HepG2 (cell line): ENCODE measurements at regions not wholly inside any gene's neighbourhood (a gene's known extent, or its start where the extent isn't known, plus 50 kb on each side); places are given as distances from the start of the nearest gene placed in this dataset.

Experiments used
- ERF ChIP-seq: IDR thresholded peaks from 2 replicates; pipeline ENCODE4 v1.6.1; 2018; ENCODE audit warnings: missing biosample characterization, missing genetic modification reagents
- NR2F1 ChIP-seq, 2 experiments: fragments of 450-650 bp in 1 of 2; formaldehyde crosslinking in 1 of 2; IDR thresholded peaks; 2 replicates each; pipeline versions ENCODE4 v1.5.0 to v1.6.1; 2016 to 2020; ENCODE audit warnings: mild to moderate bottlenecking in 1 of 2, missing compliant biosample characterization in 1 of 2, missing genetic modification reagents in 1 of 2, moderate library complexity in 1 of 2
- SYNCRIP ChIP-seq: fragments of 200-400 bp; formaldehyde crosslinking; IDR thresholded peaks from 2 replicates; pipeline ENCODE4 v1.6.1; 2018; ENCODE audit warnings: mild to moderate bottlenecking, low read depth, low read length; ENCODE audit not compliant: insufficient read depth
- ZNF773 ChIP-seq: sonication (generic); formaldehyde crosslinking; IDR thresholded peaks from 2 replicates; pipeline ENCODE4 v1.4.0; 2020; ENCODE audit warnings: missing genetic modification reagents, borderline replicate concordance
- TF ChIP-seq, protein P1 (sequence below): sonication (generic); formaldehyde crosslinking; IDR thresholded peaks from 2 replicates; pipeline ENCODE4 v1.4.0; 2020; ENCODE audit warnings: mild to moderate bottlenecking, missing genetic modification reagents
- TF ChIP-seq, protein P2 (sequence below): sonication (generic); formaldehyde crosslinking; IDR thresholded peaks from 2 replicates; pipeline ENCODE4 v1.9.0; 2022; ENCODE audit warnings: missing genetic modification reagents, mild to moderate bottlenecking, borderline replicate concordance

DNA sequence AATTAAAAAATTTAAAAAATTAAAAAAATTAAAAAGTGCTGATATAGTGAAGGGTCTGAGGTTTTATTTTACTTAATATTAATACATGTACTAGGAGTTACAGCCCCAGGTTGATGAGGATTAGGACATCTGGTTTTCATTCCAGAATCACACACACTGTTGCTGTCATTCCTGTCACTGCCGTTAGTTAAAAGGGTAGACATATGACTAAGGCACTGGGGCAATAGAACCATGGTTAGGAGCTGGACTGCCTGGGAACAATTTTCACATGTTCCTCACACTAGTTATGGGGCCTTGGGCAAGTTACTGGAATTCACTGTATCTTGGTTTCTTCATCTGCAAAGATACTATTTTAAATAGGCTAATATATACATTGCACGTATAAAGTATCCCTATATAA lies 191.8 kb upstream of the DPYD start (continued):
- TF ChIP-seq, protein P1, sequence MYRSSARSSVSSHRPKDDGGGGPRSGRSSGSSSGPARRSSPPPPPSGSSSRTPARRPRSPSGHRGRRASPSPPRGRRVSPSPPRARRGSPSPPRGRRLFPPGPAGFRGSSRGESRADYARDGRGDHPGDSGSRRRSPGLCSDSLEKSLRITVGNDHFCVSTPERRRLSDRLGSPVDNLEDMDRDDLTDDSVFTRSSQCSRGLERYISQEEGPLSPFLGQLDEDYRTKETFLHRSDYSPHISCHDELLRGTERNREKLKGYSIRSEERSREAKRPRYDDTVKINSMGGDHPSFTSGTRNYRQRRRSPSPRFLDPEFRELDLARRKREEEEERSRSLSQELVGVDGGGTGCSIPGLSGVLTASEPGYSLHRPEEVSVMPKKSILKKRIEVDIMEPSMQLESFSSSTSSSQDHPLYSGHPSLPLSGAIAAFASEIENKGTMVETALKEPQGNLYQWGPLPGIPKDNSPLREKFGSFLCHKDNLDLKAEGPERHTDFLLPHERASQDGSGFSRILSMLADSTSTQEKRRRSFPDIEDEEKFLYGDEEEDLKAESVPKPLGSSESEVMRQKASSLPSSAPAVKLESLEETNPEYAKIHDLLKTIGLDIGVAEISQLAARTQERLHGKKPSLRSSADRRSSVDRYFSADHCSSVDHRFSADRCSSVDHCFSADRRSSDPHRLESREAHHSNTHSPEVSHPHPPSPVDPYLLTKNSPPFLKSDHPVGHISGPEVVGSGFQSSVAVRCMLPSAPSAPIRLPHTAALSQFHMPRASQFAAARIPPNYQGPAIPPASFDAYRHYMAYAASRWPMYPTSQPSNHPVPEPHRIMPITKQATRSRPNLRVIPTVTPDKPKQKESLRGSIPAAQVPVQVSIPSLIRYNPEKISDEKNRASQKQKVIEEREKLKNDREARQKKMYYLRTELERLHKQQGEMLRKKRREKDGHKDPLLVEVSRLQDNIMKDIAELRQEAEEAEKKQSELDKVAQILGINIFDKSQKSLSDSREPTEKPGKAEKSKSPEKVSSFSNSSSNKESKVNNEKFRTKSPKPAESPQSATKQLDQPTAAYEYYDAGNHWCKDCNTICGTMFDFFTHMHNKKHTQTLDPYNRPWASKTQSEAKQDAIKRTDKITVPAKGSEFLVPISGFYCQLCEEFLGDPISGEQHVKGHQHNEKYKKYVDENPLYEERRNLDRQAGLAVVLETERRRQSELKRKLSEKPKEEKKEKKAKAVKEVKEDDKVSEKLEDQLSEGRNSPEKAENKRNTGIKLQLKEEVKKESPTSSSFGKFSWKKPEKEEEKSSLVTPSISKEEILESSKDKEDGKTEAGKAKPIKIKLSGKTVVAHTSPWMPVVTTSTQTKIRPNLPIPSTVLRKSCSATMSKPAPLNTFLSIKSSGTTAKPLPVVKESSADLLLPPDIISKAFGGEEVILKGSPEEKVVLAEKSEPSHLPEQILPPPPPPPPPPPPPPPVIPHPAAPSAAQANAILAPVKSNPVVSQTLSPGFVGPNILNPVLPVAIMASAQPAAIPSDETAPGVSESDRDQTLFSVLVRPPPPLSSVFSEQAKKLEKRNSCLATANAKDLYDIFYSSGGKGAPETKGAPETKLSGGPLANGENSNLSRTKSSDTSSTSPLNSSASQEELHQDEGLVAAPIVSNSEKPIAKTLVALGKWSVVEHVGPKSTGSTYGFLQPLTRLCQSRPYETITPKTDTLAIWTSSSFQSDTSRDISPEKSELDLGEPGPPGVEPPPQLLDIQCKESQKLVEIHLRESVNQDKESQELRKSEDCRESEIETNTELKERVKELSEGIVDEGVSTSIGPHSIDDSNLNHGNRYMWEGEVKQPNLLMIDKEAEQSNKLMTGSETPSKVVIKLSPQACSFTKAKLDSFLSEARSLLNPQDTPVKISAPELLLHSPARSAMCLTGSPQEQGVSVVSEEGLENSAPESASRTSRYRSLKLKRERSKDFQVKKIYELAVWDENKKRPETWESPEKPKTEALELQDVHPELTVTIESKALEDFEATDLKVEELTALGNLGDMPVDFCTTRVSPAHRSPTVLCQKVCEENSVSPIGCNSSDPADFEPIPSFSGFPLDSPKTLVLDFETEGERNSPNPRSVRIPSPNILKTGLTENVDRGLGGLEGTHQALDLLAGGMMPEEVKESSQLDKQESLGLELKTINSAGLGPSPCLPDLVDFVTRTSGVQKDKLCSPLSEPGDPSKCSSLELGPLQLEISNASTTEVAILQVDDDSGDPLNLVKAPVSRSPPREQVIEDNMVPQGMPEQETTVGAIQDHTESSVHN (CRISPR knock-in tag), result no peak
- TF ChIP-seq ERF (CRISPR knock-in tag) (no peak), ZNF773 (CRISPR knock-in tag) (no peak), SYNCRIP (no peak), NR2F1 (CRISPR knock-in tag; IDR thresholded peaks at IDR 0.05) (no peak)
- TF ChIP-seq, protein P2, sequence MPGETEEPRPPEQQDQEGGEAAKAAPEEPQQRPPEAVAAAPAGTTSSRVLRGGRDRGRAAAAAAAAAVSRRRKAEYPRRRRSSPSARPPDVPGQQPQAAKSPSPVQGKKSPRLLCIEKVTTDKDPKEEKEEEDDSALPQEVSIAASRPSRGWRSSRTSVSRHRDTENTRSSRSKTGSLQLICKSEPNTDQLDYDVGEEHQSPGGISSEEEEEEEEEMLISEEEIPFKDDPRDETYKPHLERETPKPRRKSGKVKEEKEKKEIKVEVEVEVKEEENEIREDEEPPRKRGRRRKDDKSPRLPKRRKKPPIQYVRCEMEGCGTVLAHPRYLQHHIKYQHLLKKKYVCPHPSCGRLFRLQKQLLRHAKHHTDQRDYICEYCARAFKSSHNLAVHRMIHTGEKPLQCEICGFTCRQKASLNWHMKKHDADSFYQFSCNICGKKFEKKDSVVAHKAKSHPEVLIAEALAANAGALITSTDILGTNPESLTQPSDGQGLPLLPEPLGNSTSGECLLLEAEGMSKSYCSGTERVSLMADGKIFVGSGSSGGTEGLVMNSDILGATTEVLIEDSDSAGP (CRISPR knock-in tag), result no peak
